RWPE2 (cell line): ENCODE measurements at regions not wholly inside any gene's neighbourhood (a gene's known extent, or its start where the extent isn't known, plus 50 kb on each side); places are given as distances from the start of the nearest gene placed in this dataset.

ENCODE experiments used
- ATAC-seq: fragments of 200-7000 bp; cut with Tn5 transposase; 3 replicates; pipeline ENCODE4 v1.9.1; 2021; ENCODE audit warnings: low read depth
- DNase-seq: peaks from one replicate; pipeline ENCODE4 v3.0.0-alpha.2; 2020; ENCODE audit warnings: low spot score
- H3K27ac ChIP-seq: fragments of 450-650 bp; 2 replicates; pipeline ENCODE4 v1.5.1; 2017; ENCODE audit warnings: mild to moderate bottlenecking; ENCODE audit not compliant: poor library complexity, severe bottlenecking
- H3K27me3 ChIP-seq: fragments of 250-450 bp; sonication (Bioruptor Pico); 2 replicates; pipeline ENCODE4 v1.5.1; 2021; ENCODE audit warnings: mild to moderate bottlenecking, moderate library complexity; ENCODE audit not compliant: insufficient read depth, poor library complexity, severe bottlenecking
- H3K36me3 ChIP-seq: fragments of 250-450 bp; sonication (Bioruptor Pico); 2 replicates; pipeline ENCODE4 v1.5.1; 2020; ENCODE audit warnings: low read depth, mild to moderate bottlenecking, moderate library complexity
- H3K4me1 ChIP-seq: fragments of 250-450 bp; sonication (Bioruptor Pico); 2 replicates; pipeline ENCODE4 v1.5.1; 2021; ENCODE audit warnings: mild to moderate bottlenecking, moderate library complexity; ENCODE audit not compliant: insufficient read depth, poor library complexity, severe bottlenecking
- H3K4me3 ChIP-seq: fragments of 250-450 bp; sonication (Bioruptor Pico); 2 replicates; pipeline ENCODE4 v1.5.1; 2021; ENCODE audit warnings: mild to moderate bottlenecking, moderate library complexity; ENCODE audit not compliant: severe bottlenecking
- H3K9me3 ChIP-seq: fragments of 250-450 bp; sonication (Bioruptor Pico); 2 replicates; pipeline ENCODE4 v1.5.1; 2021; ENCODE audit warnings: mild to moderate bottlenecking, moderate library complexity; ENCODE audit not compliant: severe bottlenecking
- TF ChIP-seq, protein P1 (sequence below): fragments of 450-650 bp; IDR thresholded peaks from one replicate; pipeline ENCODE4 v1.5.1; 2017; ENCODE audit warnings: mild to moderate bottlenecking, moderate library complexity; ENCODE audit not compliant: poor library complexity, severe bottlenecking

GRCh38 chrX:106457802-106458201 lies 154.0 kb upstream of the RADX start:
- TF ChIP-seq, protein P1, sequence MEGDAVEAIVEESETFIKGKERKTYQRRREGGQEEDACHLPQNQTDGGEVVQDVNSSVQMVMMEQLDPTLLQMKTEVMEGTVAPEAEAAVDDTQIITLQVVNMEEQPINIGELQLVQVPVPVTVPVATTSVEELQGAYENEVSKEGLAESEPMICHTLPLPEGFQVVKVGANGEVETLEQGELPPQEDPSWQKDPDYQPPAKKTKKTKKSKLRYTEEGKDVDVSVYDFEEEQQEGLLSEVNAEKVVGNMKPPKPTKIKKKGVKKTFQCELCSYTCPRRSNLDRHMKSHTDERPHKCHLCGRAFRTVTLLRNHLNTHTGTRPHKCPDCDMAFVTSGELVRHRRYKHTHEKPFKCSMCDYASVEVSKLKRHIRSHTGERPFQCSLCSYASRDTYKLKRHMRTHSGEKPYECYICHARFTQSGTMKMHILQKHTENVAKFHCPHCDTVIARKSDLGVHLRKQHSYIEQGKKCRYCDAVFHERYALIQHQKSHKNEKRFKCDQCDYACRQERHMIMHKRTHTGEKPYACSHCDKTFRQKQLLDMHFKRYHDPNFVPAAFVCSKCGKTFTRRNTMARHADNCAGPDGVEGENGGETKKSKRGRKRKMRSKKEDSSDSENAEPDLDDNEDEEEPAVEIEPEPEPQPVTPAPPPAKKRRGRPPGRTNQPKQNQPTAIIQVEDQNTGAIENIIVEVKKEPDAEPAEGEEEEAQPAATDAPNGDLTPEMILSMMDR, result no peak
- H3K9me3 ChIP-seq, result no peaks in the 10 kb centered on the region
- no peak overlapping the region for H3K4me3 ChIP-seq
- DNase-seq, result no peak
- H3K27ac ChIP-seq, result no peak overlapping the region
- no peaks in the 10 kb centered on the region for H3K27me3 ChIP-seq
- H3K4me1 ChIP-seq, result no peaks in the 10 kb centered on the region
- no peak for ATAC-seq
- no peaks in the 10 kb centered on the region for H3K36me3 ChIP-seq

DNA sequence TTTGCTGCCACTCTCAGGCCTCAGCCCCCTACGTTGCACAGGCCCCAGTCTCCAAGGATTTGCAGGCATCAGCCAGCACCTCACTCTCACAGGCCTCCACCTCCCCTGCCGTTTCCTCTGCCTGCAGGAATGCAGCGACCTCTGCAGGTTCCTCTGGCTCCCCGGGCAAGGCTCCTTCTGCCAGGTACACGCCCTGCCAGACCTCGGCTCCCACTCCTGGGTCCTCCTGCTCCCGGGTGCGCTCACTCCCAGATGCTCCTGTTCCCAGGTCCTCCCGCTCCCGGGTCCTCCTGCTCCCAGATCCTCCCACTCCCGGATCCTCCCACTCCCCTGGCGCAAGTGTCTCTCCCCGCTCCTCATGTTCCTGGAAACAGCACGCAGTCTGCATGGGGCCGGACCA lies 144.4 kb upstream of the RADX start:
- Histone ChIP-seq H3K9me3 (no peaks in the 10 kb centered on the region), H3K27me3 (no peaks in the 10 kb centered on the region), H3K36me3 (no peaks in the 10 kb centered on the region), H3K4me3 (no peak overlapping the region), H3K4me1 (no peaks in the 10 kb centered on the region), H3K27ac (no peak overlapping the region)
- no peak for DNase-seq
- TF ChIP-seq, protein P1, result no peak
- no peak for ATAC-seq

- DNase-seq (no peak), ATAC-seq (no peak)
- Histone ChIP-seq H3K9me3 (no peaks in the 10 kb centered on the region), H3K36me3 (no peaks in the 10 kb centered on the region), H3K4me1 (no peaks in the 10 kb centered on the region), H3K4me3 (no peak overlapping the region), H3K27ac (no peak overlapping the region), H3K27me3 (no peaks in the 10 kb centered on the region)
- TF ChIP-seq, protein P1, result no peak
Measured at GRCh38 chrX:106467943-106468342, 143.8 kb upstream of the RADX start.

GRCh38 chrX:106468433-106468832 lies 143.3 kb upstream of the RADX start:
- Histone ChIP-seq H3K9me3 (no peaks in the 10 kb centered on the region), H3K36me3 (no peaks in the 10 kb centered on the region), H3K27ac (no peak overlapping the region), H3K27me3 (no peaks in the 10 kb centered on the region), H3K4me3 (no peak overlapping the region), H3K4me1 (no peaks in the 10 kb centered on the region)
- ATAC-seq (no peak), DNase-seq (no peak)
- TF ChIP-seq, protein P1, result no peak

DNA sequence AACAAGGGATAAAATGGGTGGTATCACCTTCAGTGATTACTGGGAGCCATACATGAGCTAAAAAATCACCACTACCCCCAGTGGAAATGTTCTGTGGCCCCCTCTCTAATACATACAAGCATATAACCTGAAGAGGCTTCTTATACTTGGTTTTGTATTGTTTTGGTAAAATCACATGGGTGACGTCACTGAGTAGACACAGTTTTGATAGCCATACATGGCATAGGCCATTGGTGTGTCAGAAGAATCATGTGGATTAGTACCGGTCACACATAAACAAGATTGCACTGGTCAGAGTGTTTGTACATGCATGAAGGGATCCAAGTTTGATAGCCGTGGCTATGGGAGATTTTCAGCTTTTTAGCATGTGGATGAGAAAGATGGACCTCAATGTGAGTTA lies 131.9 kb upstream of the RADX start:
- no peak for DNase-seq

More for the DNA sequence above, 131.9 kb upstream of the RADX start:
- H3K27me3 ChIP-seq, result no peaks in the 10 kb centered on the region
- H3K4me3 ChIP-seq, result no peak overlapping the region
- H3K4me1 ChIP-seq, result no peaks in the 10 kb centered on the region
- H3K36me3 ChIP-seq, result no peaks in the 10 kb centered on the region
- H3K27ac ChIP-seq, result no peak overlapping the region
- TF ChIP-seq, protein P1, result no peak
- H3K9me3 ChIP-seq, result no peaks in the 10 kb centered on the region
- no peak for ATAC-seq
